SK-N-SH treated with all-trans-retinoic acid at 6 μM for 48 hours (cell line): ENCODE measurements at regions not wholly inside any gene's neighbourhood (a gene's known extent, or its start where the extent isn't known, plus 50 kb on each side); places are given as distances from the start of the nearest gene placed in this dataset.

Source experiments
- ARNTL ChIP-seq: fragments of 450-650 bp; formaldehyde crosslinking; IDR thresholded peaks from 2 replicates; pipeline ENCODE4 v1.5.0; 2020; ENCODE audit warnings: low read depth, mild to moderate bottlenecking, moderate library complexity, borderline replicate concordance
- GLIS3 ChIP-seq: fragments of 250-450 bp; sonication (Bioruptor Pico); IDR thresholded peaks from 2 replicates; pipeline ENCODE4 v1.5.0; 2020; ENCODE audit warnings: mild to moderate bottlenecking, moderate library complexity
- ISL1 ChIP-seq: fragments of 250-450 bp; sonication (Bioruptor Pico); IDR thresholded peaks from 2 replicates; pipeline ENCODE4 v2.1.2; 2022; ENCODE audit warnings: mild to moderate bottlenecking, moderate library complexity
- PATZ1 ChIP-seq: fragments of 250-450 bp; sonication (Bioruptor Pico); IDR thresholded peaks from 2 replicates; pipeline ENCODE4 v1.8.0; 2020; ENCODE audit warnings: mild to moderate bottlenecking, moderate library complexity, borderline replicate concordance
- PPARA ChIP-seq: fragments of 250-450 bp; sonication (Bioruptor Pico); IDR thresholded peaks from 2 replicates; pipeline ENCODE4 v1.5.0; 2020; ENCODE audit warnings: mild to moderate bottlenecking, borderline replicate concordance
- RARB ChIP-seq: fragments of 250-450 bp; sonication (Bioruptor Pico); IDR thresholded peaks from 2 replicates; pipeline ENCODE4 v1.8.0; 2021; ENCODE audit warnings: mild to moderate bottlenecking, moderate library complexity
- TCF4 ChIP-seq: fragments of 250-450 bp; sonication (Bioruptor Pico); IDR thresholded peaks from 2 replicates; pipeline ENCODE4 v1.8.0; 2021; ENCODE audit warnings: mild to moderate bottlenecking, moderate library complexity, borderline replicate concordance
- ZFP3 ChIP-seq: fragments of 250-450 bp; sonication (Bioruptor Pico); IDR thresholded peaks from 2 replicates; pipeline ENCODE4 v1.5.0; 2020; ENCODE audit warnings: mild to moderate bottlenecking, moderate library complexity
- ZFP30 ChIP-seq: fragments of 450-650 bp; formaldehyde crosslinking; IDR thresholded peaks from 2 replicates; pipeline ENCODE4 v1.5.0; 2022; ENCODE audit warnings: mild to moderate bottlenecking, moderate library complexity
- TF ChIP-seq, protein P1 (sequence below): fragments of 250-450 bp; sonication (Bioruptor Pico); IDR thresholded peaks from 2 replicates; pipeline ENCODE4 v1.5.1; 2020; ENCODE audit warnings: low read depth, mild to moderate bottlenecking, moderate library complexity
- TF ChIP-seq, protein P2 (sequence below): fragments of 250-450 bp; sonication (Bioruptor Pico); IDR thresholded peaks from 2 replicates; pipeline ENCODE4 v1.5.0; 2020; ENCODE audit warnings: mild to moderate bottlenecking, moderate library complexity

DNA sequence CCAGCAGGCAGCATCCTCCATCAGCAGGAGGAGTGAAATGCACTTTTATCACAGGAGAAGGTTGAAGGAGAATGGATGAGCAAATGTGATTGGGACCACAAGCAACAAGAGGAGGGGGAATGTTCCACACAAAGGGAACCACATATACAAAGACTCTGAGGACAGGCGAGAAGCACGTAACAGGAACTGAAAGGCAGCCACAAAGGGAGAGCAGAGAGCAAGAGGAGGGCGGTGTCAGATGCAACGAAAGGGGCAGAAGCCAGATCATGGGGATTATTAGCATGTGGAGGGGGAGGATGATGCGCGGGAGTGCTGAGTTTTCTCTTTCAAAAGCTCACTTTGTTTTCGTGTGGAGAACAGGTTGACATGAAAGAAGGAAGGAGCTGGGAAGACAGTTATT lies 241.1 kb downstream of the SPTSSA start:
- TF ChIP-seq PATZ1 (CRISPR knock-in tag), result no peak
- no peak for TF ChIP-seq GLIS3 (CRISPR knock-in tag)
- no peak for TF ChIP-seq RARB (CRISPR knock-in tag)
- TF ChIP-seq ZFP3, result no peak
- no peak for TF ChIP-seq ISL1 (CRISPR knock-in tag)
- TF ChIP-seq, protein P1, sequence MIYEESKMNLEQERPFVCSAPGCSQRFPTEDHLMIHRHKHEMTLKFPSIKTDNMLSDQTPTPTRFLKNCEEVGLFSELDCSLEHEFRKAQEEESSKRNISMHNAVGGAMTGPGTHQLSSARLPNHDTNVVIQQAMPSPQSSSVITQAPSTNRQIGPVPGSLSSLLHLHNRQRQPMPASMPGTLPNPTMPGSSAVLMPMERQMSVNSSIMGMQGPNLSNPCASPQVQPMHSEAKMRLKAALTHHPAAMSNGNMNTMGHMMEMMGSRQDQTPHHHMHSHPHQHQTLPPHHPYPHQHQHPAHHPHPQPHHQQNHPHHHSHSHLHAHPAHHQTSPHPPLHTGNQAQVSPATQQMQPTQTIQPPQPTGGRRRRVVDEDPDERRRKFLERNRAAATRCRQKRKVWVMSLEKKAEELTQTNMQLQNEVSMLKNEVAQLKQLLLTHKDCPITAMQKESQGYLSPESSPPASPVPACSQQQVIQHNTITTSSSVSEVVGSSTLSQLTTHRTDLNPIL (CRISPR knock-in tag), result no peak
- no peak for TF ChIP-seq PPARA (CRISPR knock-in tag)
- no peak for TF ChIP-seq ZFP30 (CRISPR knock-in tag)
- TF ChIP-seq ARNTL (CRISPR knock-in tag), result no peak
- no peak for TF ChIP-seq TCF4
- TF ChIP-seq, protein P2, sequence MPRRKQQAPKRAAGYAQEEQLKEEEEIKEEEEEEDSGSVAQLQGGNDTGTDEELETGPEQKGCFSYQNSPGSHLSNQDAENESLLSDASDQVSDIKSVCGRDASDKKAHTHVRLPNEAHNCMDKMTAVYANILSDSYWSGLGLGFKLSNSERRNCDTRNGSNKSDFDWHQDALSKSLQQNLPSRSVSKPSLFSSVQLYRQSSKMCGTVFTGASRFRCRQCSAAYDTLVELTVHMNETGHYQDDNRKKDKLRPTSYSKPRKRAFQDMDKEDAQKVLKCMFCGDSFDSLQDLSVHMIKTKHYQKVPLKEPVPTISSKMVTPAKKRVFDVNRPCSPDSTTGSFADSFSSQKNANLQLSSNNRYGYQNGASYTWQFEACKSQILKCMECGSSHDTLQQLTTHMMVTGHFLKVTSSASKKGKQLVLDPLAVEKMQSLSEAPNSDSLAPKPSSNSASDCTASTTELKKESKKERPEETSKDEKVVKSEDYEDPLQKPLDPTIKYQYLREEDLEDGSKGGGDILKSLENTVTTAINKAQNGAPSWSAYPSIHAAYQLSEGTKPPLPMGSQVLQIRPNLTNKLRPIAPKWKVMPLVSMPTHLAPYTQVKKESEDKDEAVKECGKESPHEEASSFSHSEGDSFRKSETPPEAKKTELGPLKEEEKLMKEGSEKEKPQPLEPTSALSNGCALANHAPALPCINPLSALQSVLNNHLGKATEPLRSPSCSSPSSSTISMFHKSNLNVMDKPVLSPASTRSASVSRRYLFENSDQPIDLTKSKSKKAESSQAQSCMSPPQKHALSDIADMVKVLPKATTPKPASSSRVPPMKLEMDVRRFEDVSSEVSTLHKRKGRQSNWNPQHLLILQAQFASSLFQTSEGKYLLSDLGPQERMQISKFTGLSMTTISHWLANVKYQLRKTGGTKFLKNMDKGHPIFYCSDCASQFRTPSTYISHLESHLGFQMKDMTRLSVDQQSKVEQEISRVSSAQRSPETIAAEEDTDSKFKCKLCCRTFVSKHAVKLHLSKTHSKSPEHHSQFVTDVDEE (CRISPR knock-in tag), result no peak
